ENCODE measurements at regions not wholly inside any gene's neighbourhood (a gene's known extent, or its start where the extent isn't known, plus 50 kb on each side); places are given as distances from the start of the nearest gene placed in this dataset.

GRCh38 chr2:359047-359446 lies 71.2 kb upstream of the ALKAL2 start:
- no peaks in the 10 kb centered on the region for H3K9me2 ChIP-seq (ENCODE audit: insufficient read depth)
- RAD21 ChIA-PET (ENCODE audit: low non-redundant PET in 1 of 2, low total read pairs in 2 of 2, uncharacterized antibody in 2 of 2, unreplicated experiment in 2 of 2): no interaction called here
- no peaks in the 10 kb centered on the region for H4K20me1 ChIP-seq (ENCODE audit: insufficient read depth)
- no peak overlapping the region for H3K27ac ChIP-seq (ENCODE audit: low read depth, low read length)
- H2AFZ ChIP-seq (ENCODE audit: low read depth, low read length, poor library complexity, severe bottlenecking): no peak overlapping the region
- H3K4me1 ChIP-seq (ENCODE audit: control insufficient read depth in 1 of 2, insufficient read depth in 2 of 2, low read length in 2 of 2): no peaks in the 10 kb centered on the region
- POLR2A ChIA-PET: no interaction called here
- H3K9me3 ChIP-seq (ENCODE audit: control insufficient read depth in 1 of 2, insufficient read depth in 1 of 2, low read depth in 1 of 2, low read length in 2 of 2): 0 out of 4 replicates have a peak, but pooled peaks cover 0 to 6% of the 10 kb centered on the region in 2 experiments
- DNase-seq (ENCODE audit: low read depth, low spot score) (no peak), ATAC-seq (no peak)
- TF ChIP-seq SP1 (IDR thresholded peaks at IDR 0.05; ENCODE audit: low read depth) (no peak), POLR2A (IDR thresholded peaks at IDR 0.05; ENCODE audit: borderline replicate concordance, extremely low read depth, insufficient read depth, insufficient read length) (no peak), RAD21 (IDR thresholded peaks at IDR 0.05; ENCODE audit: low read depth) (no peak), ELF1 (IDR thresholded peaks at IDR 0.05; ENCODE audit: borderline replicate concordance, low read depth) (no peak), CEBPB (IDR thresholded peaks at IDR 0.05; ENCODE audit: low read depth) (no peak)
- no peak overlapping the region for H3K4me3 ChIP-seq (replicated peaks in 1 of 2; ENCODE audit: low read depth in 1 of 2, low read length in 2 of 2)
- peaks cover 30% of the 10 kb centered on the region for H3K27me3 ChIP-seq (ENCODE audit: insufficient read depth, low read length)
- no peak overlapping the region for H3K9ac ChIP-seq (ENCODE audit: low read length)
- intact Hi-C loops (cut with micrococcal nuclease): no loop called here
- no peaks in the 10 kb centered on the region for H3K79me2 ChIP-seq (ENCODE audit: insufficient read depth, low read length)
- H3K4me2 ChIP-seq (ENCODE audit: low read length): no peak overlapping the region
- BruUV-seq (replicated peaks): no TSS peak
- CTCF ChIA-PET: no interaction called here
- no peaks in the 10 kb centered on the region for H3K36me3 ChIP-seq (ENCODE audit: control insufficient read depth in 1 of 2, insufficient read depth in 2 of 2, low read length in 2 of 2)

- no TSS peak for BruUV-seq (replicated peaks)
- intact Hi-C loops (cut with micrococcal nuclease): no loop called here
- no peaks in the 10 kb centered on the region for H3K9me2 ChIP-seq (ENCODE audit: insufficient read depth)
- H3K27ac ChIP-seq (ENCODE audit: low read depth, low read length): no peak overlapping the region
- H3K4me3 ChIP-seq (replicated peaks in 1 of 2; ENCODE audit: low read depth in 1 of 2, low read length in 2 of 2): no peak overlapping the region
- CTCF ChIA-PET: interaction anchor here (0.8 kb wide), 1 partner anchor 25 kb away, joined by 3 read pairs; no protein-coding TSS in a partner anchor
- POLR2A ChIA-PET: no interaction called here
- H3K79me2 ChIP-seq (ENCODE audit: insufficient read depth, low read length): no peaks in the 10 kb centered on the region
- ATAC-seq (no peak), DNase-seq (ENCODE audit: low read depth, low spot score) (no peak)
- H3K27me3 ChIP-seq (ENCODE audit: insufficient read depth, low read length): peaks cover 23% of the 10 kb centered on the region
- H3K4me2 ChIP-seq (ENCODE audit: low read length): no peak overlapping the region
- H3K36me3 ChIP-seq (ENCODE audit: control insufficient read depth in 1 of 2, insufficient read depth in 2 of 2, low read length in 2 of 2): no peaks in the 10 kb centered on the region
- 0 out of 4 replicates have a peak, but pooled peaks cover 0 to 6% of the 10 kb centered on the region in 2 experiments for H3K9me3 ChIP-seq (ENCODE audit: control insufficient read depth in 1 of 2, insufficient read depth in 1 of 2, low read depth in 1 of 2, low read length in 2 of 2)
- H3K4me1 ChIP-seq (ENCODE audit: control insufficient read depth in 1 of 2, insufficient read depth in 2 of 2, low read length in 2 of 2): no peaks in the 10 kb centered on the region
- RAD21 ChIA-PET (ENCODE audit: low non-redundant PET in 1 of 2, low total read pairs in 2 of 2, uncharacterized antibody in 2 of 2, unreplicated experiment in 2 of 2): no interaction called here
- H2AFZ ChIP-seq (ENCODE audit: low read depth, low read length, poor library complexity, severe bottlenecking): no peak overlapping the region
- no peaks in the 10 kb centered on the region; the same call in 1 of the 2 replicates for H4K20me1 ChIP-seq (ENCODE audit: insufficient read depth)
- H3K9ac ChIP-seq (ENCODE audit: low read length): no peak overlapping the region
- TF ChIP-seq ZBTB33 (IDR thresholded peaks at IDR 0.05; ENCODE audit: extremely low read depth, insufficient replicate concordance, low read length) (no peak), ZFX (IDR thresholded peaks at IDR 0.05) (no peak), MAX (IDR thresholded peaks at IDR 0.05) (no peak), SP1 (IDR thresholded peaks at IDR 0.05; ENCODE audit: low read depth) (no peak), CBX3 (IDR thresholded peaks at IDR 0.05; ENCODE audit: low read depth) (no peak), EZH2phosphoT487 (IDR thresholded peaks at IDR 0.05; ENCODE audit: borderline replicate concordance) (no peak), YY1 (IDR thresholded peaks at IDR 0.05; ENCODE audit: extremely low read depth, insufficient replicate concordance, low read depth, low read length) (no peak), ZNF274 (IDR thresholded peaks at IDR 0.05; ENCODE audit: low read depth, low read length) (no peak), RAD21 (IDR thresholded peaks at IDR 0.05; ENCODE audit: low read depth) (no peak), FOSL1 (IDR thresholded peaks at IDR 0.05; ENCODE audit: low read depth) (no peak), EZH2 (IDR thresholded peaks at IDR 0.05) (no peak), SRF (IDR thresholded peaks at IDR 0.05; ENCODE audit: low read depth) (no peak), REST (IDR thresholded peaks at IDR 0.05; ENCODE audit: low read depth) (no peak), SIN3A (IDR thresholded peaks at IDR 0.05; ENCODE audit: low read depth) (no peak), POLR2AphosphoS5 (IDR thresholded peaks at IDR 0.05; ENCODE audit: low read depth, low read length) (no peak)
Measured at GRCh38 chr2:357811-358210, 69.9 kb upstream of the ALKAL2 start.

Data from HCT116 (cell line).